T-helper 9 cell (primary cell): ENCODE measurements at regions not wholly inside any gene's neighbourhood (a gene's known extent, or its start where the extent isn't known, plus 50 kb on each side); places are given as distances from the start of the nearest gene placed in this dataset.
"Not testable (repeated sequence)": the region's sequence is repeated elsewhere in the genome, so short reads cannot be mapped to it uniquely, and the experiment has no call there.

Experiments
- DNase-seq: peaks from one replicate; pipeline ENCODE4 v3.0.0-alpha.2; 2020

DNA sequence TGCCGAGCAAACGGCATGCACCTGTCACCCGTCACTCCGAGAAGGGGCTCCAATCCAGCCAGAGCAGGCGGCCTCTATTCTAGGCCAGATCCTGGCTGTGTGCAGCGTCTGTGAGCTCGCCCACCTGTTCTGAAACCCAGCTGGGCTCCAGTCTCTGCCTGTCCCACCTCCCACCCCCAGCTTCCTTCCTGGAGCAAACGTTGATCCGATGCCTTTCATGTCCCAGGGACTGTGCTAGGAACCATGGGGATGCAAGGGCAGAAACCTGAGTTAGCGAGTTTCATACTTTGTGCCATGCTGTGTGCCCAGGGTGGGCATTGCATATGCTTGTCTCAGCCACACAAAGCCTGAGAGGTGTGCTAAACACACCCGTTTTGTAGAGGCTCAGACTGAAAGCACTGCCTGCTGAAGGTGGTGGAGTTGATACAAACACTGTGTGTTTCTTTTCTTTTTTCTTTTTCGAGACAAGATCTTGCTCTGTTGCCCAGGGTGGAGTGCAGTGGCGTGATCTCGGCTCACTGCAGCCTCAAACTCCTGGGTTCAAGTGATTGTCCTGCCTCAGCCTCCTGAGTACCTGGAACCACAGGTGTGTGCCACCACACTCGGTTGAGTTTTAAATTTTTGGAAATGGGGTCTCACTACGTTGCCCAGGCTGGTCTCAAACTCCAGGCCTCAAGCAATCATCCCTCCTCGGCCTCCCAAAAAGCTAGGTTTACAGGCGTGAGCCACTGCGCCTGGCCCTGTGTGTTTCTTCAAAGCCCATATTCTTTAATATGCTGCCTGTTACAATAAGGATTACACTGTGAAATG is 84.1 kb upstream of the MED13L start:
- no peak for DNase-seq

DNA sequence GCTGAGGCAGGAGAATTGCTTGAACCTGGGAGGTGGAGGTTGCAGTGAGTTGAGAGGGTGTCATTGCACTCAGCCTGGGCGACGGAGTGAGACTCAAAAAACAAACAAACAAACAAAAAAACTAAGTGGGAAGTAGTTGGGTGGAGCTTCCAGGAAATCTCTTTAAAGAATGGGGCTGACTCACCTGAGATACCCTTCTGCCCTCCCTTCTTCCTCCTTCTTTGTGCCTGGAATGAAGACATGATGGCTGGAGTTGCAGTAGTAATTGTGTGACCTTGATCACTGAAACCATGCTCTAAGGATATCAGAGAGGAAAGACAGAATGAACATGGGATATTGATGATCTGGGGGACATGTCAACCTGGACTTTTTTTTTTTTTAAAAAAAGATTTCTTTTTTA is 87.6 kb upstream of the MED13L start:
- DNase-seq = no peak

DNA sequence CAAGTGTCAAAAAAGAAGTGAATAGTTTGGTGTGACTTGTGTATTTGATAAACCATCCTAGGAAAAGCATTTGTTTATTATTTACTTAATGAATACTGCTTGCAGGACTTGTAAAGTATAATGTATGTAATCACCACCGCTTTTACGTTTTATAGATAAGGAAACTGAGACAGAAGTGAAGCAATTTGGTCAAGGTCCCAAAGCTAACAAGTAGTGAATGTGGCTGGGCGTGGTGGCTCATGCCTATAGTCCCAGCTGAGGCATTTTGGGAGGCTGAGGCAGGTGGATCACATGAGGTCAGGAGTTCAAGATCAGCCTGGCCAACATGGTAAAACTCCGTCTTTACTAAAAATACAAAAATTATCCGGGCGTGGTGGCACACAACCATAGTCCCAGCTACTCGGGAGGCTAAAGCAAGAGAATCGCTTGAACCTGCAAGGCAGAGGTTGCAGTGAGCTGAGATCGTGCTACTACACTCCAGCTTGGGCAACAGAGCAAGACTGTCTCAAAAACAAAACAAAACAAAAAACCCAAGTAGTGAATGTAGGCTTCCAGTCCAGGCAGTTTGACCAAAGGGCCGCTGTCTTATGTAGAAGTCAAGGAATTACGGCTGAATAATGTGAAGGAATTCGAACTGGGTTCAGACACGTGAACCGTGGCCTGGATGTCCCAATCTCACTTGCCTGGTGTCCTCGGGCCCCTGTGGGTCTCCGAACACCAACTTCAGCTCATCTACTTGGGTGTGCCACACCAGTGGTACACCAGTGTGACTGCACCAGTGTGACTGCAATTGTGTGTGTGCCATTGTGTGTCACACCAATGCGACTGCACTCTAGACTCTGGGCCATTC is 88.3 kb upstream of the MED13L start:
- no peak for DNase-seq

DNA sequence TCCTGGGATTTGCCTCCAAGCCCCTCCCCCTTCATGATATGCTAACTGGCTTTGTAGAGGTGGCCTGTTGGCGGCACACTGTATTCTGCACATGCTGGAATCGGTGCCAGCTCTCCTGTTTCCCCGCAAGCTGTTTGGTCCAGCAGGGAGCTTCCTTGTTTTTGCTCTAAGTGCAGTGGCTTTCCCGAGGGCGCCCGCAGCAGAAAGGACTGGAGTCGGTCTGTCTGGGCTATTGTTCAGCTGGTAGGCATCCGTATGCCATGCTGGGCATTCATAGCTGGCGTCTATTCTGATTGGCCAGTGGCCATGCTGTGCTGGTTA is 88.9 kb upstream of the MED13L start:
- no peak for DNase-seq

DNA sequence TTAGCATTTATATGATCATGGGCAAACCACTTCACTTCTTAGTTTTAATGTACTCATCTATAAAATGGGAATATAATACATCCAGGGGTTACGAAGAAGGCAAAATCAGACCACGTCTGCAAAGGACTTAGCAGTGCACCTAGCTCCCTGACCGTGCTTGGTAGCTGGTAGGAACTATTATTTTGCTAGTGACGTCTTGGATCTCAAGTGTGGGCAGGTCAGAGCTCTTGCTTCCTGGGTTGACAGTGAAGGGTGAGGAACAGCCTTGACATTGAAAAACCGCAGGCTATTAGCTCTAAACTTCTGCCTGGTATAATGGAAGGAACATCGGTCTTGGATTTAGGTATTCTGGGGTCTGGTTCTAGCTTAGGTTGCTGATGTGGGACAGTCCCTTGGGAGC is 89.3 kb upstream of the MED13L start:
- no peak for DNase-seq

DNA sequence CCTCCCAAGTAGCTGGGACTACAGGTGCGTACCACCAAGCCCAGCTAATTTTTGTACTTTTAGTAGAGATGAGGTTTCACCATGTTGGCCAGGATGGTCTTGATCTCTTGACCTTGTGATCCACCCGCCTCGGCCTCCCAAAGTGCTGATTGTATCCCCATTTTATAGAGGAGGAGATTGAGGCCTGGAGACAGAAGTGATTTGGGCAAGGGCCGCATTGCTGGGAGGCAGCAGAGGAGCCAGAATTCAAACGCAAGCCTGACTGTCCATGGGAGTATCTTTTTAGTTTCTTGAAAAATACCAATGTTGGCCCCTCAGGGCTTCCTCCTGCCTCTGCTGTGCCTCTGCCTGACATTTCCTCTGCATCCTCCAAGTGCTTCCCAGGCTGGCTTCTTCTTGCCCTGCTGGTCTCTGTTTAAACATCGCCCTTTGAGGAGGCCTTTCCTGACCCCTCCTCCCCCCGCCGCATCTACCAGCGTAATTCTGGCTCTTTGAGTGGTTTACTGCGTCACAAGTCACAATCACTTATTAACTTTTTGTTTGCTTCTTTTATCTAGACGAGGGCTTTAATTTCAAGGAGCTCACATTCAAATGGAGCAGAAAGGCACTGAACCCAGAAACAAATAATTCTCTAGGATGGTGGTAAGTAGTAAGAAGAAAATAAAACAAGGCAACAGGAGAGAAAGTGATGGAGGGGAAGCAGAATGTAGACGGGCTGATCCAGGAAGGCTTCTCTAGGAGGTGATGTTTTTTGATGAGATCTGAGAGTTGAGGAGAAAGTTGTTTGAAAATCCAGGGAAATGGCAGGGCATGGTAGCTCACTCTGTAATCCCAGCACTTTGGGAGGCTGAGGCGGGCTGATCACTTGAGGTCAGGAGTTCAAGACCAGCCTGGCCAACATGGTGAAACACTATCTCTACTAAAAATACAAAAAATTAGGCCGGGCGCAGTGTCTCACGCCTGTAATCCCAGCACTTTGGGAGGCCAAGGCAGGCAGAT is 91.0 kb upstream of the MED13L start:
- DNase-seq = no peak

DNA sequence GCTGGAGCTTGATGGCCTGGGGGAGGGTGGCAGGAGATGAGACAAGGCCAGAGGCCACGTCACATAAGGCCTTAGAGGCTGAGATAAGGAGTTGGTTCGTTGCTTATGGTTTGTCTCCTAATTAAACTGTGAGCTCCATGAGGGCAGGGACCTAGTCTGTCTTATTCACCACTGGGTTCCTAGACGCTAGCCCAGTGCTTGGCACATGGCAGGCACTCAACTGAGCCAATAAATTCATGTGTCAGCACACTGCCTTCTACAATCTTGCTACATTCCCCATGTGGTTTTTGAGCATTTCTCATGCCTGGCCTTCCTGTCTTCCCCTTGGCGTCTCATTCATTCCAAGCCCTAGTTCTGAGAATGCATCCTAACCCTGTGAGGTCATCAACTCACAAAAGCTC is 92.5 kb upstream of the MED13L start:
- no peak for DNase-seq

DNA sequence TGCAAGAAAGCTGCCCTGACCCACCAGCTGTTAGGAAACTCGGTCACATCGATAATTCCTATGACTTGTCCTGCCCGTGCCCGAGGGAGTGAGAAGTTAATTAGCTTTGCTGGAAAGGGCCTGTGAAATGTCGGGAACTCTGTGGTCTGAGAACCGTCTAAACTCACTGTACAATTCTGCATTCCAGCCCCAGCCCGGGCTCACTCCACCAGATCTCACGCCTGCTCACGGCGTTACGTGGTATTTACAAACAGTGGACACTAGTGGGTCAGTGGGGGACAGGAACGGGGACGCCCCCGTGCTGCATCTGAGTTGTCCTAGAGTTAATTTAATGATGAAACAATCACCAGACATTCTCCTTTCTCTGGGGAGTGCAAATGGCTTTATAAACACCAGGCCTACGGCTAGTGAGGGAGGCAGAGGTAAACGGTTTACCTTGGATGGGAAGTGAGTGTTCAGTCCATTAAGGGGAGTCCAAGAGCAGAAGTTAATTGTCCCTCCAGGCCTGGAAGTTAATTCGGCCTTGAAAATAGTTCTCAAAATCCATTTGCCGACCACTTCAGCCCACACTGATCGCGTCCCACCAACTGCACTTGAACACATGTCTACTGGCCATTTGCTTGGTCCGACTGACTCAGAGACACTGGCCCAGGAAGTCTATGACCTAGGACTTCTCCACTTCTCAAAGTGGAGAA is 93.5 kb upstream of the MED13L start:
- DNase-seq = no peak

DNA sequence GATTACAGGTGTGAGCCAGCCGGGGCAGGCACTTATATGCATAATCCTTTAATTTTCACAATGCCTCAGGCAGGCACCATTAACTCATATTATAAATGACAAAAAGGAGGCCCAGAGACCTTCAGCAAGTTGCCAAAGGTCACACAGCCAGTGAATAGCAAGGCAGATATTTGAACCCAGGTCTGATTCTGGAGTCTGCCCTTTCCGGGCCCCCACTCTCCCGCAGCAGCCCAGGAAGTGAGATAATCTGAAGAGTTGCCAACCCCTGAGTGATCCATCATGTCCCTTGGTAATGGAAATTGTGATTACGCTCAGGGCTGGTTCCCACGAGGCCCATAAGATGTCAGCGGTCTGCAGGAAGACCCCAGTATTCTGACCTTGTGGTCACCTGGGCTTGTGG is 95.3 kb upstream of the MED13L start:
- DNase-seq = no peak

DNA sequence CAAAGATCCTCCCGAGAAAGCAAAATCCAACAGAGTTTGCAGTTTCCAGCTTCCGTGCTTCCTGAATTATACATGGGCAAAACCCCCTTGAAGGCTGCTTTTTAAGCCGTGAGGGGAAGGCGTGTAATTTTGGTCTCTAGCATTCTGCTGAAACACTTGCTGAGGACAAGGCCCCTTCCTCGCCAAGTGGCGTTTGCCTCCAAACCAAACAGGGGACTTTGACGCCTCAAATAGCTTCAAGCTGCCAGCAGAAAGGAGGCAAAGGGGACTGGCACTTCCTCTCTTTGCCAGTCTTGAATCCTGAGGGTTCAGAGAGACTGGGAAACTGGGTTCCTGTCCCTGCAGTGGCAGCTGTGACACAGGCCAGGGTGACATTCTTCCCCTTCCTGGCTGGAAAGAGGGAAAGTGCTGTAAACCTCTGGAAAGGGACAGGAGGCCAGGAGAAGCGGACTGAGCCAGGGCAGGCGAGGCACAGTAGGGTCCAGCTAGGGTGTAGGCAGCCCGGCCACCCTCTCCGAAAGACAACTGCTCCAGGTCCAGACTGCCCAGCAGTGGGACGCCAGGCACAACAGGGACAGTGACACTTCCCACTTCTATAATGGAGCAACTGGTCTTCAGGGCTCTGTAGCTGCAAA is 96.2 kb upstream of the MED13L start:
- no peak for DNase-seq

DNA sequence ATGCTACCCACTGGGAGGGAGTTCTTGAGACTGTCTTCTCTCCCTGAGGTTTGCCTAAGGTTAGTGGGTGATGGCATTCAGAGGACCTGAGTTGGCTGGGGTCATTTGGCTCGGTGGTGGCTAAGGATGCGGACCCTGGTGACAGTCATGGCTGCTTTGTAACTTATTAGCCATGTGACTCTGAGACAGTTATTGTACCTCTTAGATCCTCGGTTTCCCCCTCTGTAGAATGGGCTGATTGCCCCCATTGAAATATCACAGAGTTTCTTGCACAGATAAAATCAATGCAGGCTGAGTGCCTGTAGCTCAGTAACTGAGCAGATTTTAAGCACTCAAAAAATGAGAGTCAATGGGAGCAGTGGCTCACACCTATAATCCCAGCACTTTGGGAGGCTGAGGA is 96.7 kb upstream of the MED13L start:
- DNase-seq = no peak

DNA sequence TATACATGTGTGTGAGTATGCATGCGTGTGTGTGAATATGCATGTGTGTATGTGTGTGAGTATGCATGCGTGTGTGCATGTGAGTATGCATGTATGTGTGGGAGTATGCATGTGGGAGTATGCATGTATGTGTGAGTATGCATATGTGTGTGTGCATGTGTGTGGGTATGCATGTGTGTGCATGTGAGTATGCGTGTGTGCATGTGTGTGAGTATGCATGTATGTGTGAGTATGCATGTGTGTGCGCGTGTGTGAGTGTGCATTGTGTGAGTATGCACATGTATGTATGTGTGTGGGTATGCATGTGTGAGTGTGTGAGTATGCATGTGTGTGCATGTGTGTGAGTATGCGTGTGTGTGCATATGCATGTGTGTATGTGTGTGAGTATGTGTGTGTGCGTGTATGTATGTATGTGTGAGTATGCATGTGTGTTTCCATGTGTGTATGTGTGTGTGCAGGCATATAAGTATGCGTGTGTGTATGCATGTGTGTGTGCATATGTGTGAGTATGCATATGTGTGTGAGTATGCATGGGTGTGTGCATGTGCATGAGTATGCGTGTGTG is 97.9 kb upstream of the MED13L start:
- DNase-seq = no peak

DNA sequence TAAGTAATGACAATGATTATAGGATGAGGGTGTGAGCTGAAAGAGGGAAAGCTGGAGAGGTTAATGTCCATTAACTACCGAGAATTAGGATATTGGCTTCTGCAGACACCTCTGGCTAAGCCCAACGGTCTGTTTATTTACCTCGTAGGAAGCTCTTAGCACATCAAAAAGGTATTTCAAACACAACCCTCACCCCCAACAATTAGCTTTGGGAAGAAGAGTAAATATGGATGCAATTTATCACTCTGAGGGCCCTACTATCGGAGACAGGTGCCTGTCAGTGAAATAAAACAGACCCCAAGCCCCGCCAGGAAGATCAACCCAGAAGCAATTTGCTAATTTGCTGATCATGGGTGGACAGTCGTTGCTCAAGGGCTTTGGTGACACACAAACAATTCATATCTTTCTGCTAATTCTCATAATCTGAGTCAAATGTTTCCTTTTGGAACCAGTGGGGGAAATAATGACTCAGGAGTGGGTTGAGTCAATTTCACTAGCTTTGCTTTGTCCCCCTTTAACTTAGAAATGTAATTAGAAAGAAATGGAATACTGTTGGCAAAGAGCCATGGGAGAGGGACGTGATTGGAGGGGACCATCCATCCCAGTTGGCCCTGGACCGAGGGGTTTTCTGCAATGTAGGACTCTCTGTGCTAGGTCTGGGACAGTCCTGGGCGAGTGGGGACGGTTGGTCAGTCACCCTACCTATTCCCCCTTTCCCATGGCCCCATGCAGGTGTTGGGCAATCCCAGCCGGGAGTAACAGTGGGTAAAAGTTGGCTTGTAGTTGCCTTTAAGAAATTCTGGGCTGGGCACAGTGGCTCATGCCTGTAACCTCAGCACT is 99.1 kb upstream of the MED13L start:
- DNase-seq = no peak

DNA sequence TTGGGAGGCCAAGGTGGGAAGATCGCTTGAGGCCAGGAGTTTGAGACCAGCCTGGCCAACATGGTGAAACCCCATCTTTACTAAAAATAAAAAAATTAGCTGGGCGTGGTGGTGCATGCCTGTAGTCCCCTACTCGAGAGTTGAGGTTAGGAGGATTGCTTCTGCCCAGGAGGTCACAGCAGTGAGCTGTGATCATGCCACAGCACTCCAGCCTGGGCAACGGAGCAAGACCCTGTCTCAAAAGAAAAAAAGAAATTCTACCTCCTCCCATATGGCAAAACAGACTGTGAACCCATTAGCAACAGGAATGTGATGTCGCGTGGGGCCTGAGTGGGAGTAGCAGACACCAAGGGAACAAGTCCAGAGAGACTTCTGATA is 99.7 kb upstream of the MED13L start:
- not testable (repeated sequence) for DNase-seq

DNA sequence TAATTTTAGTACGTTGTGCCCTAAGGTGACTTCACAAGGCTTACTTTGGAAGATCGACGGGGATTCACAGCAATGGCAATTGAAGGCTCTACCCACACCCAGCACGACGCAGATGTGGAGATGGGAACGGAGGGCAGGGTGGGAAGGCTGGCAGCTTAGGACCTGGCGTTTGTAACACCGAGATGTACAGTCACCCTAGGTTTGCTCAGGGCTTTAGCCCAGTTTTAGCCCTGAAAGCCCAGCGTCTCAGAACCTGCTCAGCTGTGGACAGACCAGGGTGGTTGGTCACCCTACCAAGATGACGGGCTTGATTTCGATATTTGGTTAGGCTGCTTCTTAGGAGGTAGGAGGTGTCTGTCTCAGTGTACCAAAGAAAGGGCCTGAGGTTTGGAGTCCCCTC is 100.5 kb upstream of the MED13L start:
- DNase-seq = no peak

DNA sequence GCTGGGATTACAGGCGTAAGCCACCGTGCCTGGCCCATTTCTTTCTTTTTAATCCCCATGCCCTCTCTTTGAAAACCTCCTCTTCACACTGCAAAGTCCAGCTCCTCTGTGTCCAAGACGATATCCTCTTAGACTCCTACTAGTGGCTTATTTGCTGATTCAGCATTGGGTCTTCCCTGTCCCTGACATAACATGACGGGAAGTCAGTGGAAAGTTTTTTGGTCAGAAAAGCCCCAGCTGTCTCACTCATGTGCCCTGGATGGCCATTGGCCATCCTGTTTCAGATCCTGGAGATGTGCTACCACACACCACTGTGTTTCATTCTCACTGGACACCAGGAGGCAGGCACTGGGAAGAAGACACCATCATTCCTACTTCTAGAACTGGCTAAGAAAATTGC is 102.6 kb upstream of the MED13L start:
- no peak for DNase-seq

DNA sequence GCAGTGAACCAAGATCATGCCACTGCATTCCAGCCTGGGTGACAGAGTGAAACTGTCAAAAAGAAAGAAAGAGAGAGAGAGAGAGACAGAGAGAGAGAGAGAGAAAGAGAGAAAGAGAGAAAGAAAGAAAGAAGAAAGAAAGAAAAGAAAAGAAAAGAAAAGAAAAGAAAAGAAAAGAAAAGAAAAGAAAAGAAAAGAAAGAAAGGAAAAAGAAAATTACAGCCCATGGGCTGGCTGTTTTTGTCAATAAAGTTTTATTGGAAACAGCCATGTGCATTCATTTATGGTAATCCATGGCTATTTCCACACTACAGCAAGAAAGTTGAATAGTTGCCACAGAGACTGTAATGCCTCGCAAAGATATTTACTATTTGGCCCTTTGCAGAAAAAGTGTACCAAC is 103.2 kb upstream of the MED13L start:
- not testable (repeated sequence) for DNase-seq

DNA sequence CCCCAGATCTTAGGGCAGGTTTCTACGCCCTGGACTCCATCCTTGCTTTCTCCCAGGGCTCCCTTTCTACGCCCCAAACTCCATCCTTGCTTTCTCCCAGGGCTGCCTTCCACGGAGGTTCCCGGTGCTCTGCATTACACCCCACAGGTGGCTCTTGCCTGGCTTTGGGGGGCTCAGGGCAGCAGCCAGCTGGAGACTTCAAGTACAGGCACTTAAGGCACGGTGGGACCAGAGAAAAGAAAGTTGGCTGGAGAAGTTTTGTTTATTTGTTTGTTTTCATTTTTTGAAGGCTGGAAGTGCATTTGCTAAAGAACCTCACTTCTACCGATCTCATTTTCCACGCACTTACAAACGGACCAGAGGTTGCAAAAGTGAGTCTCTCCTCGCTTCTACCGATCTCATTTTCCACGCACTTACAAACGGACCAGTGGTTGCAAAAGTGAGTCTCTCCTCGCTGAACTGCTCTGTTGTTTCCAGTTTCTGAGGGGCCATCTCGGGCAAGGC is 103.8 kb upstream of the MED13L start:
- DNase-seq = no peak

DNA sequence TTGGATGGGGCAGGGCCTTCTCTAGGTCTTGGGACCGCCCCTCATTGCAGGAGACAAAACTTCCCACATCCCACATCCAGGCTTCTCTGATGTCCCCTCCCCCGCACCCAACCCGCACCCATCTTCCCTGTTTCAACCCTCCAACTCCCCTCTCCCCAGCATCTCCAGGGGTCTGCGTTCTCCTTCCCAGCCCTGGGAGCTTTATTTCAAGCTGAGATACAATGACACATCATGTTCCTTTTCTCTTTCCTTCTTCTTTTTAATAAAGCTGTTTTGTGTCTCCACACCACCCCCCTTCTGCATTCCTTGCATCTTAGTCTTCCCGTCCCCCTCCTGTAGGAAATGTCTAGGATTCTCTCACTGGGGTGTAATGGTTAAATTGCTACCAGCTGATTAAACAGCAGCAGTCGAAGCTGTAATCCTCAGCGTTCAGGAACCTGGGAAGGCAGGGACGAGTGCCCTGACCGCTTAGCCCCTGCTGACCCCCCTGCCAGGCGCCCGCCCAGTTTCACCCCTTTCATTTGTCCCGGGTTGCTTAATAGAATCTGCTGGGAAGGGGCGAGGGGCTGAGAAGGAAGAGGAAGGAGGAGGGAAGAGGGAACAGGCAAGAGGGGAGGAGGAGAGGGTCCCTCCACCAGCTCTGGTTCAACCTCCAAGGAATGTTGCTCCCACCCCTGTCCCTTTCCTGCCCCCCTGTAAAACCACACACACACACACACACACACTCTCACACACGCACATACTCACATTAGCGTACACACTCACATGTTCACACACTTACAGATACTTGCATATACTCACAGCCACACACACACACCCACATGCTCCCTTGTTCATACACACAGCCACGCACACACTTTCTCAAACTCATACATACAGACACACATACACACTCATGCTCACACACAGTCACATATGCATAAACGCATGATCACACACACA is 104.5 kb upstream of the MED13L start:
- DNase-seq = no peak
